Endothelial cell of umbilical vein (primary cell): ENCODE measurements at regions not wholly inside any gene's neighbourhood (a gene's known extent, or its start where the extent isn't known, plus 50 kb on each side); places are given as distances from the start of the nearest gene placed in this dataset.

Experiments
- BruUV-seq: library from RNA; stranded (reverse); fragments of 400-500 nt; replicated peaks from 2 replicates; lab custom pipeline; 2021; lab: Mats Ljungman, UMichigan
- CTCF ChIA-PET: fragments of 300-600, 350-600 bp; sonication (Branson Sonifier 250); formaldehyde crosslinking; loops from one replicate; lab custom pipeline; 2021; ENCODE audit warnings: antibody characterized with exemption, inconsistent platforms; lab: Charles Lee
- POLR2A ChIA-PET: fragments of 300-600, 350-600 bp; sonication (Branson Sonifier 250); formaldehyde crosslinking; loops from one replicate; lab custom pipeline; 2021; ENCODE audit warnings: antibody characterized with exemption, inconsistent platforms; lab: Charles Lee
- DNase-seq: peaks from one replicate; pipeline ENCODE4 v3.0.0-alpha.2; 2011; ENCODE audit warnings: low read depth, low spot score
- FAIRE-seq: peaks from 2 replicates; lab custom pipeline; 2011; peaks lifted over from hg19 to GRCh38; lab: Jason Lieb, UNC
- H2AFZ ChIP-seq: 2 replicates; pipeline ENCODE4 v1.6.0; 2012; ENCODE audit warnings: low read depth, low read length, control low read depth, inconsistent platforms
- H3K27ac ChIP-seq: 2 replicates; pipeline ENCODE4 v1.5.1; 2011; ENCODE audit warnings: low read depth, mild to moderate bottlenecking, control low read depth, low read length, moderate library complexity; ENCODE audit not compliant: insufficient read depth
- H3K27me3 ChIP-seq, 2 experiments: 2 replicates each; pipeline versions ENCODE4 v1.6.0 to v1.6.1; 2011; ENCODE audit warnings: low read length in 2 of 2, mixed read lengths in 1 of 2; ENCODE audit not compliant: control insufficient read depth in 2 of 2, insufficient read depth in 2 of 2
- H3K36me3 ChIP-seq, 2 experiments: 2 replicates in 1 of 2; 3 replicates in 1 of 2; pipeline ENCODE4 v1.5.1; 2011; ENCODE audit warnings: low read length in 2 of 2, mild to moderate bottlenecking in 1 of 2, moderate library complexity in 1 of 2; ENCODE audit not compliant: control insufficient read depth in 2 of 2, insufficient read depth in 2 of 2; ENCODE audit errors: extremely low read depth in 1 of 2
- H3K4me1 ChIP-seq: 3 replicates; pipeline ENCODE4 v1.5.1; 2011; ENCODE audit warnings: mild to moderate bottlenecking, low read length; ENCODE audit not compliant: control insufficient read depth, insufficient read depth; ENCODE audit errors: extremely low read depth
- H3K4me2 ChIP-seq: 2 replicates; pipeline ENCODE4 v1.6.1; 2011; ENCODE audit warnings: low read length, control low read depth, mixed read lengths; ENCODE audit not compliant: insufficient read depth
- H3K4me3 ChIP-seq, 3 experiments: fragments of 200-600 bp in 1 of 3; sonication (generic), shearing (Covaris generic) in 1 of 3; replicated peaks in 1 of 3; 2 replicates each; pipeline ENCODE4 v1.5.1; 2011 to 2016; ENCODE audit warnings: control low read depth in 3 of 3, low read length in 3 of 3, mild to moderate bottlenecking in 2 of 3, inconsistent platforms in 1 of 3, low read depth in 1 of 3, moderate library complexity in 1 of 3; ENCODE audit not compliant: insufficient read depth in 1 of 3
- H3K79me2 ChIP-seq: 2 replicates; pipeline ENCODE4 v1.6.0; 2012; ENCODE audit warnings: low read length, inconsistent platforms; ENCODE audit not compliant: control insufficient read depth, insufficient read depth
- H3K9ac ChIP-seq: replicated peaks from 2 replicates; pipeline ENCODE3; 2011; ENCODE audit warnings: low read length, control low read depth; ENCODE audit not compliant: insufficient read depth; ENCODE audit errors: extremely low read depth
- H3K9me1 ChIP-seq: replicated peaks from 3 replicates; pipeline ENCODE4 v1.6.0; 2011; ENCODE audit warnings: mild to moderate bottlenecking, low read length; ENCODE audit not compliant: control insufficient read depth, insufficient read depth; ENCODE audit errors: extremely low read depth
- H3K9me3 ChIP-seq: replicated peaks from 2 replicates; pipeline ENCODE4 v1.5.1; 2012; ENCODE audit warnings: low read length, inconsistent platforms; ENCODE audit not compliant: control insufficient read depth, insufficient read depth
- H4K20me1 ChIP-seq: replicated peaks from 2 replicates; pipeline ENCODE3; 2011; ENCODE audit warnings: mild to moderate bottlenecking, low read length; ENCODE audit not compliant: control insufficient read depth, insufficient read depth; ENCODE audit errors: extremely low read depth
- EZH2 ChIP-seq: IDR thresholded peaks from 2 replicates; pipeline ENCODE4 v1.6.1; 2012; ENCODE audit warnings: borderline replicate concordance, low read depth, mild to moderate bottlenecking, moderate library complexity, low read length, inconsistent platforms; ENCODE audit not compliant: severe bottlenecking
- FOS ChIP-seq: IDR thresholded peaks from 2 replicates; pipeline ENCODE4 v1.6.1; 2011; ENCODE audit warnings: mild to moderate bottlenecking, low read length, moderate library complexity, borderline replicate concordance; ENCODE audit not compliant: insufficient read depth
- GATA2 ChIP-seq: IDR thresholded peaks from 2 replicates; pipeline ENCODE4 v1.7.0; 2011; ENCODE audit warnings: low read depth, mild to moderate bottlenecking, moderate library complexity, mixed read lengths, low read length; ENCODE audit not compliant: insufficient read length, insufficient read depth
- JUN ChIP-seq: IDR thresholded peaks from 2 replicates; pipeline ENCODE4 v1.6.1; 2011; ENCODE audit warnings: borderline replicate concordance, low read depth; ENCODE audit not compliant: insufficient read length, insufficient read depth
- MAX ChIP-seq: IDR thresholded peaks from 2 replicates; pipeline ENCODE4 v1.6.1; 2011; ENCODE audit not compliant: insufficient read depth, insufficient read length
- MYC ChIP-seq: IDR thresholded peaks from one replicate; pipeline ENCODE4 v1.6.1; 2011; ENCODE audit warnings: mild to moderate bottlenecking, low read depth, low read length
- POLR2A ChIP-seq: IDR thresholded peaks from 2 replicates; pipeline ENCODE4 v1.6.1; 2012; ENCODE audit warnings: low read depth, mild to moderate bottlenecking, control low read depth, low read length
- POLR2AphosphoS5 ChIP-seq: IDR thresholded peaks from 2 replicates; pipeline ENCODE4 v1.6.1; 2012; ENCODE audit warnings: low read depth, mild to moderate bottlenecking, control low read depth, low read length, moderate library complexity; ENCODE audit not compliant: insufficient read depth
- dilution Hi-C: fragments of 300-500 bp; cut with MboI; formaldehyde crosslinking; loops from one replicate; pipeline ENCODE4 v1.15.0; 2019; ENCODE audit warnings: low sequenced_read_pairs; ENCODE audit not compliant: extremely low pct_ligation_motif_present
- intact Hi-C: fragments of 100-400 bp; cut with micrococcal nuclease; formaldehyde crosslinking; loops from one replicate; pipeline ENCODE4 v1.10.0; 2022
- TF ChIP-seq, protein P1 (sequence below), 2 donors: IDR thresholded peaks; 1 replicate in 1 of 2; 2 replicates in 1 of 2; pipeline ENCODE4 v1.5.1; 2011; ENCODE audit warnings: low read length in 2 of 2, mild to moderate bottlenecking in 2 of 2, moderate library complexity in 2 of 2, control low read depth in 1 of 2, inconsistent platforms in 1 of 2, low read depth in 1 of 2; ENCODE audit not compliant: insufficient read depth in 1 of 2; ENCODE audit errors: extremely low read depth in 1 of 2

DNA sequence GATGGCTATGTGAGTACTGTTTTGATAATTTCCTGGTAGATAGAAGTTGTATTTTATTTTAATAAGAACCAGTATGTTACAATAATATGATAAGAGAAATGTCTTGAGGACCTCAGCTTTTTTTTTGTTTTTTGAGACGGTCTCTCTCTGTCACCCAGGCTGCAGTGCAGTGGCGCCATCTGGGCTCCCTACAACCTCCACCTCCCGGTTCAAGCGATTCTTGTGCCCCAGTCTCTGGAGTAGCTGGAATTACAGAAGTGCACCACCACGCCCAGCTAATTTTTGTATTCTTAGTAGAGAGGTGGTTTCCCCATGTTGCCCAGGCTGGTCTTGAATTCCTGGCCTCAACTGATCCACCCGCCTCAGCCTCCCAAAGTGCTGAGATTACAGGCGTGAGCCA, 968.1 kb upstream of the ADGRL4 start:
- no peak overlapping the region for H3K4me2 ChIP-seq
- H2AFZ ChIP-seq: no peak overlapping the region
- TF ChIP-seq POLR2AphosphoS5 (no peak), MAX (no peak)
- no peaks in the 10 kb centered on the region for H3K36me3 ChIP-seq
- no peaks in the 10 kb centered on the region for H3K27me3 ChIP-seq
- no peaks in the 10 kb centered on the region for H4K20me1 ChIP-seq
- no peak overlapping the region for H3K4me3 ChIP-seq
- no TSS peak for BruUV-seq
- POLR2A ChIA-PET: no interaction called here
- CTCF ChIA-PET: no interaction called here
- H3K9me1 ChIP-seq: no peaks in the 10 kb centered on the region
- intact Hi-C loops: no loop called here
- no peaks in the 10 kb centered on the region for H3K79me2 ChIP-seq
- no peak overlapping the region for H3K9ac ChIP-seq
- DNase-seq (no peak), FAIRE-seq (no peak)
- H3K27ac ChIP-seq: no peak overlapping the region
- dilution Hi-C loops: no loop called here
- no peaks in the 10 kb centered on the region for H3K4me1 ChIP-seq
- H3K9me3 ChIP-seq: no peaks in the 10 kb centered on the region

DNA sequence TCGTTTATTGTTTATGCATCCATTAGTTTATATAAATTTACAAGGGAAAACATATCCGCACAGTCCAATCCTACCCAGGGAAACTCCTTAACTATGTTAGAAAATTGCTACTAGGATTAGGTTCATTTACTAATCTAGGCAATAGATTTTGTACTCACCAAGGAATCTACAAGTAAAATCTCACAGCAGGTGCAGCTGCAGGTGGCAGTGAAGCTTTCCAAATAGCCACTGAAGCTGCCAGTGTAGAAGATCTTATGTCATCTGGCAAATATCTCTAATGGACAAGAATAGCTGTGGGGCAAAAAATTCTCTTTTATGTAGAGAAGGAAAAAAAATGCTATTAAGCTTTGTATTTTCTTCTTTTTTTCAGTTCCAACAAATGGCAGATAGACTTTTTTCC, 963.4 kb upstream of the ADGRL4 start:
- ChIA-PET POLR2A (no interaction called here), CTCF (interaction anchor here (1.2 kb wide), 1 partner anchor 473 kb away, joined by 3 read pairs; no protein-coding TSS in a partner anchor)
- Histone ChIP-seq H3K27me3 (no peaks in the 10 kb centered on the region), H3K4me2 (no peak overlapping the region), H3K27ac (no peak overlapping the region), H3K36me3 (no peaks in the 10 kb centered on the region), H3K4me1 (no peaks in the 10 kb centered on the region), H4K20me1 (no peaks in the 10 kb centered on the region), H3K79me2 (no peaks in the 10 kb centered on the region), H3K9ac (no peak overlapping the region), H3K9me3 (no peaks in the 10 kb centered on the region), H3K9me1 (no peaks in the 10 kb centered on the region), H3K4me3 (no peak overlapping the region), H2AFZ (no peak overlapping the region)
- no TSS peak for BruUV-seq
- intact Hi-C loops: no loop called here
- TF ChIP-seq MYC: no peak
- TF ChIP-seq POLR2A: no peak
- TF ChIP-seq GATA2: no peak
- TF ChIP-seq FOS: no peak
- TF ChIP-seq POLR2AphosphoS5: no peak
- TF ChIP-seq EZH2: no peak
- TF ChIP-seq MAX: no peak
- TF ChIP-seq, protein P1, sequence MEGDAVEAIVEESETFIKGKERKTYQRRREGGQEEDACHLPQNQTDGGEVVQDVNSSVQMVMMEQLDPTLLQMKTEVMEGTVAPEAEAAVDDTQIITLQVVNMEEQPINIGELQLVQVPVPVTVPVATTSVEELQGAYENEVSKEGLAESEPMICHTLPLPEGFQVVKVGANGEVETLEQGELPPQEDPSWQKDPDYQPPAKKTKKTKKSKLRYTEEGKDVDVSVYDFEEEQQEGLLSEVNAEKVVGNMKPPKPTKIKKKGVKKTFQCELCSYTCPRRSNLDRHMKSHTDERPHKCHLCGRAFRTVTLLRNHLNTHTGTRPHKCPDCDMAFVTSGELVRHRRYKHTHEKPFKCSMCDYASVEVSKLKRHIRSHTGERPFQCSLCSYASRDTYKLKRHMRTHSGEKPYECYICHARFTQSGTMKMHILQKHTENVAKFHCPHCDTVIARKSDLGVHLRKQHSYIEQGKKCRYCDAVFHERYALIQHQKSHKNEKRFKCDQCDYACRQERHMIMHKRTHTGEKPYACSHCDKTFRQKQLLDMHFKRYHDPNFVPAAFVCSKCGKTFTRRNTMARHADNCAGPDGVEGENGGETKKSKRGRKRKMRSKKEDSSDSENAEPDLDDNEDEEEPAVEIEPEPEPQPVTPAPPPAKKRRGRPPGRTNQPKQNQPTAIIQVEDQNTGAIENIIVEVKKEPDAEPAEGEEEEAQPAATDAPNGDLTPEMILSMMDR (IDR thresholded peaks at IDR 0.05; ENCODE audit: extremely low read depth in 1 of 2, insufficient read depth in 1 of 2, low read depth in 1 of 2, low read length in 2 of 2): no peak
- TF ChIP-seq JUN: no peak
- dilution Hi-C loops: no loop called here
- FAIRE-seq (no peak), DNase-seq (no peak)
